Omental fat pad (tissue), 3 donors: ENCODE measurements at regions not wholly inside any gene's neighbourhood (a gene's known extent, or its start where the extent isn't known, plus 50 kb on each side); places are given as distances from the start of the nearest gene placed in this dataset.

ENCODE experiments used
- ATAC-seq: fragments of 150-250 bp; one replicate; pipeline ENCODE4 v1.9.1; 2016; ENCODE audit warnings: mild to moderate bottlenecking, moderate library complexity; ENCODE audit not compliant: low FRiP score
- DNase-seq: peaks from one replicate; pipeline ENCODE4 v3.0.0-alpha.2; 2019; ENCODE audit warnings: low spot score
- CTCF ChIP-seq, 3 donors: fragments of 450-650 bp; IDR thresholded peaks; one replicate each; pipeline ENCODE4 v1.5.1; 2016 to 2017; ENCODE audit warnings: antibody characterized with exemption in 3 of 3, mild to moderate bottlenecking in 3 of 3, moderate library complexity in 2 of 3

GRCh38 chr16:35182943-35183550 lies 1723.6 kb downstream of the TP53TG3F start:
- no peak for DNase-seq
- TF ChIP-seq CTCF (IDR thresholded peaks at IDR 0.05) = no peak
- no peak for ATAC-seq

- ATAC-seq (no peak), DNase-seq (no peak)
- TF ChIP-seq CTCF (IDR thresholded peaks at IDR 0.05) = no peak
These were observed 1725.0 kb downstream of the TP53TG3F start for GRCh38 chr16:35184356-35184870.

- DNase-seq (no peak), ATAC-seq (no peak)
- TF ChIP-seq CTCF (IDR thresholded peaks at IDR 0.05) = no peak
These were observed 1726.1 kb downstream of the TP53TG3F start for GRCh38 chr16:35185366-35186044.

- ATAC-seq (no peak), DNase-seq (no peak)
- no peak for TF ChIP-seq CTCF (IDR thresholded peaks at IDR 0.05)
These were observed 1726.8 kb downstream of the TP53TG3F start for GRCh38 chr16:35186045-35186759.

GRCh38 chr16:35187665-35188225 lies 1728.3 kb downstream of the TP53TG3F start:
- no peak for ATAC-seq
- DNase-seq = no peak
- no peak for TF ChIP-seq CTCF (IDR thresholded peaks at IDR 0.05)

GRCh38 chr16:35188288-35189155 lies 1729.1 kb downstream of the TP53TG3F start:
- no peak for TF ChIP-seq CTCF (IDR thresholded peaks at IDR 0.05)
- no peak for DNase-seq
- no peak for ATAC-seq
